AG10803 (cell line): ENCODE measurements at regions not wholly inside any gene's neighbourhood (a gene's known extent, or its start where the extent isn't known, plus 50 kb on each side); places are given as distances from the start of the nearest gene placed in this dataset.

Experiments
- DNase-seq: peaks from one replicate; pipeline ENCODE4 v3.0.0; 2010; ENCODE audit warnings: low read depth
- H3K4me3 ChIP-seq: 2 replicates; pipeline ENCODE4 v1.5.1; 2011; ENCODE audit warnings: mild to moderate bottlenecking, low read length, control low read depth
- TF ChIP-seq, protein P1 (sequence below): conservative IDR thresholded peaks from 2 replicates; pipeline ENCODE4 v1.5.1; 2011; ENCODE audit warnings: mild to moderate bottlenecking, low read length, control low read depth, inconsistent platforms

- H3K4me3 ChIP-seq: no peak overlapping the region
- TF ChIP-seq, protein P1, sequence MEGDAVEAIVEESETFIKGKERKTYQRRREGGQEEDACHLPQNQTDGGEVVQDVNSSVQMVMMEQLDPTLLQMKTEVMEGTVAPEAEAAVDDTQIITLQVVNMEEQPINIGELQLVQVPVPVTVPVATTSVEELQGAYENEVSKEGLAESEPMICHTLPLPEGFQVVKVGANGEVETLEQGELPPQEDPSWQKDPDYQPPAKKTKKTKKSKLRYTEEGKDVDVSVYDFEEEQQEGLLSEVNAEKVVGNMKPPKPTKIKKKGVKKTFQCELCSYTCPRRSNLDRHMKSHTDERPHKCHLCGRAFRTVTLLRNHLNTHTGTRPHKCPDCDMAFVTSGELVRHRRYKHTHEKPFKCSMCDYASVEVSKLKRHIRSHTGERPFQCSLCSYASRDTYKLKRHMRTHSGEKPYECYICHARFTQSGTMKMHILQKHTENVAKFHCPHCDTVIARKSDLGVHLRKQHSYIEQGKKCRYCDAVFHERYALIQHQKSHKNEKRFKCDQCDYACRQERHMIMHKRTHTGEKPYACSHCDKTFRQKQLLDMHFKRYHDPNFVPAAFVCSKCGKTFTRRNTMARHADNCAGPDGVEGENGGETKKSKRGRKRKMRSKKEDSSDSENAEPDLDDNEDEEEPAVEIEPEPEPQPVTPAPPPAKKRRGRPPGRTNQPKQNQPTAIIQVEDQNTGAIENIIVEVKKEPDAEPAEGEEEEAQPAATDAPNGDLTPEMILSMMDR: no peak
- no peak for DNase-seq
Observed at GRCh38 chr16:73473713-73474112, 425.8 kb upstream of the ZFHX3 start.

GRCh38 chr16:73464834-73465233 lies 416.9 kb upstream of the ZFHX3 start:
- H3K4me3 ChIP-seq: no peak overlapping the region
- DNase-seq: no peak
- TF ChIP-seq, protein P1: no peak

DNA sequence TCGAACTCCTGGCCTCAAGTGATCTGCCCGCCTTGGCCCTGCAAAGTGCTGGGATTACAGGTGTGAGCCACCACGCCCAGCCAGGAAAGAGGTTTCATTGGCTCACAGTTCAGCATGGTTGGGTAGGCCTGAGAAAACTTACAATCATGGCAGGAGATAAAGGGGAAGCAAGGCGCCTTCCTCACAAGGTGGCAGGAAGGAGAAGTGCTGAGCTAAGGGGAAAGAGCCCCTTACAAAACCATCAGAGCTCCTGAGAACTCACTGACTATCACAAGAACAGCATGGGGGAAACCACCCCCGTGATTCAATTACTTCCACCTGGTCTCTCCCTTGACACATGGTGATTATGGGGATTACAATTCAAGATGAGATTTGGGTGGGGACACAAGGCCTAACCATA lies 411.7 kb upstream of the ZFHX3 start:
- no peak overlapping the region for H3K4me3 ChIP-seq
- TF ChIP-seq, protein P1: no peak
- no peak for DNase-seq

GRCh38 chr16:73457851-73458250 lies 409.9 kb upstream of the ZFHX3 start:
- H3K4me3 ChIP-seq: no peak overlapping the region
- no peak for DNase-seq
- TF ChIP-seq, protein P1: no peak

DNA sequence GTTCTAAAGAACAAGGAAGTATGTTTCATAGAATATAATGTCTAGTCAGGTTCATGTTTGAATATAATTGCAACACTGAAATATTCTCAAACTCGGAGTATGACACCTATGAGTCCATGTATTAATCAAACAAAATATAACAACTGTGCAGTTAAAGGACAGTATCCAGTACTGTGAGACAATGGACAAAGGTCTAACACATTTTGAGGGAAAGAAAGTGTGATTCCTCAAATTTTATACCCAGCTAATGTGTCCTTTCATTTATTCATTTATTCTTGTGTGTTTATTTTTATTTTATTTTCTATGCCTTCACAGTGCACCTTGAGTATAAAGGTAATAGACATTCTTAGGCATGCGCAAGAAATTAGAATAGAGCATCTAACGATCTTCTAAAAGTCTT lies 401.0 kb upstream of the ZFHX3 start:
- TF ChIP-seq, protein P1: no peak
- DNase-seq: no peak
- H3K4me3 ChIP-seq: no peak overlapping the region

GRCh38 chr16:73447846-73448245 lies 399.9 kb upstream of the ZFHX3 start:
- DNase-seq: no peak
- no peak overlapping the region for H3K4me3 ChIP-seq
- TF ChIP-seq, protein P1: no peak

DNA sequence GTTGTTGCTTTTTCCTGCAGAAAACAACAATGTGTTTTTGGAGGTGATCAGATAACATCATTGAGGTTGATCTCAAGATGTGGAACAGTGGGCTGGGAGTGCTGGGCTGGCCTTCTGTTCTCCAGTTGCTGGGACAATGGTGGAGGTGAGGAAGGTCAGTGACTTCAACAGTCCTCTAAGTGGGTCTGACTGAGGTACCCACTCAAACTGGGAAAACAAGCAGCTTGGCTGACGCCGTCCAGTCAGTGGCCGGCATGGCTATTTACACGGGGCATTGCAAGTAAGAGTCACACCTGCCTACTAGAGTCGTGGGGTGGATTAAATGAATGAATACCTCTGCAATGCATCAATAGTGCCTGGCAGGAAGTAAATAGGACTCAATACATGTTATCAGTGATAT lies 386.7 kb upstream of the ZFHX3 start:
- H3K4me3 ChIP-seq: no peak overlapping the region
- TF ChIP-seq, protein P1: no peak
- no peak for DNase-seq
